Mucosa of gallbladder (tissue), 1 donor: ENCODE measurements at regions not wholly inside any gene's neighbourhood (a gene's known extent, or its start where the extent isn't known, plus 50 kb on each side); places are given as distances from the start of the nearest gene placed in this dataset.

Experiments
- DNase-seq: peaks from one replicate; pipeline ENCODE4 v3.0.0-alpha.2; 2020; ENCODE audit warnings: low spot score
- donor health status: DM: no; HTN: no; CAD: no.

- DNase-seq, result no peak
These were observed 334.8 kb downstream of the DRD1 start for GRCh38 chr5:175109058-175109755.

GRCh38 chr5:175107865-175108264 lies 336.1 kb downstream of the DRD1 start:
- no peak for DNase-seq

- no peak for DNase-seq
These were observed 336.9 kb downstream of the DRD1 start for GRCh38 chr5:175107028-175107588.

- DNase-seq, result no peak
These were observed 339.3 kb downstream of the DRD1 start for GRCh38 chr5:175104677-175105076.

DNA sequence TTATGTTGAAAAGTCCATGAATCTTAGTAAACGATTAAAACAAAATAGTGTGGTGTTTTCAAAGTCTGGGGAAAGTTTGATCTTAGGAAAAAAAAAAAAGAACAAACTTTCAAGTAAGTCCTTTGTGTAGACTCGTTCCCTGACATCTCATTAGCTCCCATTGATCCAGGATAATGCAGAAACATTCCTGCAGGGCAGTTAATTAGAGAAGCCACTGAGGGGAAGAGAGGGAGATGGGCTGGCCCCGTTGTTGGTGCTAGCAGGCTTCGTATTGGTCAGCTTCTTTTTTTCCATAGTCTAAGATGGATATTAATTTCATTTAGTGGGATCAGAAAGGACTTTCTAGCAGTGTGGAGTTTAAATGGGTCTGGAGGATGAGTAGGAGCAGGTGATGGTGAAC lies 340.2 kb downstream of the DRD1 start:
- no peak for DNase-seq

GRCh38 chr5:175102717-175103116 lies 341.3 kb downstream of the DRD1 start:
- no peak for DNase-seq

DNA sequence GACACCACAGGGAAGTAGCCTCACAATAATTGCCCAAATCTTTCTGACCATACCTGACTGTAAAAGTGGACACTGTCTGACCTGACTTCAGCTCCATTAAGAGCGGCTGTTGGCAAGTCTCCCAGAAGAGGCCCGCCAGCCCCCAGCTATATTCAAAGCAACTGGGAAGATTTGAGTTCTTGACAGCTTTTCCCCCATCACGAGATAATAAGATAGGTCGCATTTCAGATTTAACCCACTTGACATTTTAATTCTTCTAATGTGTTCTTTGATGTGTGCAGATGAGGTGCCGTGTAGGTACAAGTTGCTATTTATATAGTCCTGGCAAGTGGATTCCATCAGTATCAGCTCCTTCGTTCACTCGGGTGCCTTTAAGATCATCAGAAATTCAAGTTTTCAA lies 345.7 kb downstream of the DRD1 start:
- no peak for DNase-seq

DNA sequence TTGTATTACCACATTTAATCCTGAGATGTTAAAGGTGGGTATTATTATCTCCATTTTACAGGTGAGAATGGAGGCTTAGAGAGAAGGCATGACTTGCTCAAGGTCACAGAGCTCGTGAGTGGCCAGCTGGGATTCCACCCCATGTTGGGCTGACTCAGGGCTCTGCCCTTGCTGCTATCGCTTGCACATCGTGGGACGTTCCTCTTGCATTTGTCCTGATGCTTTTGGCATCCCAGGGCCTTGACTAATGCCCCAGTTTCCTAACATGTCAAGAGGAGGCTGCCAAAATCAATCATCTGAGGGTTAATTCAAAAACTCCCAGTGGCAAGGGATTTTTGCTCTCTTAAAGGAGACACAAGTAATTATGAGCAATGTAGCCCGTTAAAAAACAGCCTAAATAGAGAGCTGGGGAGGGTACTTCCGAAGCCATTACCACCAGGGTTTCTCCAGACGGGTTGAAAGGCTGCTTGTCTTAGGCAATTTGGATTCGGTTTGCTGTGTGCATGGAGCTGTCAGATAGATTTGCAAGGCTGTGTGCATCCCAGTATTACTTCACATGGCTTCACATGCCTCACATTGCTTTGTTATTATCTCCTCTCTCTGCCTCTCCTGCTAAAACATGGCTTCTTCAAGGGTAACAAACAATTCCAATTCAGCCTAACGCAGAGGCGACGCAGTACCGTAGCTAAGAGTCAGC lies 347.4 kb downstream of the DRD1 start:
- no peak for DNase-seq

DNA sequence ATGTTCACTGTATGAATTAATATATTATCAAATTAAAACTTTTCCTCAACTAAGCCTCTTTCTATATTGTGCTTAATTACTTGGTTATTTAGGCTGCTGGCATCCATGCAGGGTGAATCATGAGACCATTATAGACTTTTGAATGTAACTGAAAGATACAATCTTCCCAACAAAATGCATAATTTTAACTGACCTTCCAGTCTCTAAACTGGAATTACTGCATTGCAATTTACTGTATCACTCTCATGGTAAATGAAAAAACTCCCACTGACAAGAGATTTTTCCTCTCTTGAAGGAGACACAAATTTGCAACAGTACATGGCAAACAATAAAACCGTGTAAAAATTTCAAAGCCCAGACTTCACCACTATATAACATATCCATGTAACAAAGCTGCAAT lies 349.5 kb downstream of the DRD1 start:
- DNase-seq, result no peak

- DNase-seq, result no peak
These were observed 351.3 kb downstream of the DRD1 start for GRCh38 chr5:175092691-175093090.

DNA sequence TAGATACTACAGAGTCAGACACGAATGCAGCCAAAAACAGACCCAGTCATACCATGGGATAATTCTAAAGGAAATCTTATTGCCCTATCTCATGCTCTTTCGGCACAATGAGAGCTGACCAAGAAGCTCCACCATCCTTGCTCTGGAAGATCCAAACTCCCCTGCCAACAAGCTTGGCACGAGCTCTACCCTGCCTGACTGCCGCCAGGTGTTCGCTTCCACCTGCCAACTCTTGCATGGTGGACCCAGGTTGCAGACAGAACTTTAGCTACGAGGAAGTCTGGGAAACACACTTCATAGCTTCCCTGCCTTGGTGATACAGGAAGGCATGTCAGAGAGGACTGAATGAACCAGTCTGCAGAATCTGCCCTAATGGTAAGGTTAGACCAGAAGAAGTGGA lies 355.0 kb downstream of the DRD1 start:
- DNase-seq, result no peak

- DNase-seq, result no peak
These were observed 358.6 kb downstream of the MSX2 start for GRCh38 chr5:175082866-175083590.

DNA sequence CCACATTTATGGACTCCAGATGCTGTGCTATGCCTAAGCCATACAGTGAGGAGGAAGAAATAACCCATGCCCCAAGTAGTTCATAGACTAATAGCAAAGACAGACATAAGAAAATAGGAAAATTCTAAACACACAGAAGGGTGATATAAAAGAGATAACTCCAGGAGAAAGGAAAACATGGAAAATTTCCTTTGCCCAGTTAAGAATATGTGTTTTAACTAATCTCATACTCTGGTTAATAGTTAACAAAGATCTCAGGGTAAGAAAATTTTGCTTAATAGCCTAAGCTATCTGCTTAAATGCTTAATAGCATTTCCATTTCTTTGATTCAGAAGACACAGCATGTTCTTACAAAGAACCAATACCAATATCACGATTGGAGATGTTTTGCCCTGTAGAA lies 358.0 kb downstream of the MSX2 start:
- DNase-seq, result no peak

- DNase-seq, result no peak
These were observed 355.3 kb downstream of the MSX2 start for GRCh38 chr5:175079707-175080106.

- no peak for DNase-seq
These were observed 345.9 kb downstream of the MSX2 start for GRCh38 chr5:175070283-175070682.

- no peak for DNase-seq
These were observed 335.9 kb downstream of the MSX2 start for GRCh38 chr5:175060257-175060656.

GRCh38 chr5:175059687-175060211 lies 335.4 kb downstream of the MSX2 start:
- peak; percentile 33 for DNase-seq

DNA sequence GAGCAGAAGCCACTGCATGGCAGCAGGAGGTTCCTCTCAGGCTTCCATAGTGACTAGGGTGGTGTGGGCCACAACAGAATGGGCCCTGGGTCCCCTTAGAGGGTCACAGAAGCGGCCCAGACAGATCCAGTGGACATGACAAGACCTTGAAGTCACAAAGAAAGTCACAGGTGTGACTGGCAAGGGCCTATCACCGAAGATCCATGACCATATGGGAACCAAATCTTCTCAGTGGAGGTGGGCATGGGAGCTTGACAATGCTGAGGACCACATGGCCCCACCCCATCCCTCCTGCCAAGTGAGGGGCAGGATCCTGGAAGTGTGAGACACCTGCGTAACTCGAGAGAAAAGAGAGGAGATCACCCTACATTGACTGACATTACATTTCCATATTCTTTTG lies 332.4 kb downstream of the MSX2 start:
- no peak for DNase-seq

GRCh38 chr5:175054243-175054642 lies 329.9 kb downstream of the MSX2 start:
- DNase-seq, result no peak

- DNase-seq, result no peak
These were observed 328.0 kb downstream of the MSX2 start for GRCh38 chr5:175052351-175052750.

GRCh38 chr5:175047048-175047447 lies 322.7 kb downstream of the MSX2 start:
- no peak for DNase-seq

DNA sequence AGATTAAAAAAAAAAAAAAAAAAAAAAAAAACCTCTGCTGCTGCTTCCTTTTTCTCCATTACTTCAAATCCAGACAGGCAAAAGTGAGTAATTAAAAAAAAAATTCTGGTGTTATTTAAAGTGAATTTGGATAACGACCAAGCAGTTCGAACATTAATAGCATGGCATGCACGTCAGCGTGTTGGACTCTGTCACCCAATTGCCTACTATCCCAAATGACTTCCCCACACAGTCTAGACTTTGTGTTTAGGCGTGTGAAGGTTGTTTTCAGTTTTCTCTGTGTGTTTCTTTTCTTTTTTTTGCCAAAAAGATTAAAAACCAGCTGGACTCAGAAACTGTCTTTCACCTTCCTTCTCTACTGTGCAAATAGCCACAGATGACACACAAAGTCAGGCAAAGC lies 321.4 kb downstream of the MSX2 start:
- no peak for DNase-seq
